Right lobe of liver (tissue), 4 donors: ENCODE measurements at regions not wholly inside any gene's neighbourhood (a gene's known extent, or its start where the extent isn't known, plus 50 kb on each side); places are given as distances from the start of the nearest gene placed in this dataset.

Experiments used
- CTCF ChIP-seq, 4 donors: fragments of 200-600 bp in 3 of 4; fragments of 450-650 bp in 1 of 4; IDR thresholded peaks; one replicate each; pipeline versions ENCODE4 v1.5.1 to v1.8.0; 2016 to 2022; ENCODE audit warnings: antibody characterized with exemption in 4 of 4, mild to moderate bottlenecking in 2 of 4
- POLR2A ChIP-seq: fragments of 450-650 bp; IDR thresholded peaks from one replicate; pipeline ENCODE4 v1.6.1; 2017; ENCODE audit warnings: antibody characterized with exemption, mild to moderate bottlenecking
- donor health status: DM: no; HTN: no; CAD: no.
- donor health status: DM: no; HTN: no; CAD: no.
- donor health status: DM: no; HTN: yes; CAD: no.

GRCh38 chr2:147649998-147650397 is 194.8 kb upstream of the ACVR2A start:
- TF ChIP-seq CTCF (IDR thresholded peaks at IDR 0.05) (no peak), POLR2A (no peak)
